ENCODE measurements at regions not wholly inside any gene's neighbourhood (a gene's known extent, or its start where the extent isn't known, plus 50 kb on each side); places are given as distances from the start of the nearest gene placed in this dataset.

DNA sequence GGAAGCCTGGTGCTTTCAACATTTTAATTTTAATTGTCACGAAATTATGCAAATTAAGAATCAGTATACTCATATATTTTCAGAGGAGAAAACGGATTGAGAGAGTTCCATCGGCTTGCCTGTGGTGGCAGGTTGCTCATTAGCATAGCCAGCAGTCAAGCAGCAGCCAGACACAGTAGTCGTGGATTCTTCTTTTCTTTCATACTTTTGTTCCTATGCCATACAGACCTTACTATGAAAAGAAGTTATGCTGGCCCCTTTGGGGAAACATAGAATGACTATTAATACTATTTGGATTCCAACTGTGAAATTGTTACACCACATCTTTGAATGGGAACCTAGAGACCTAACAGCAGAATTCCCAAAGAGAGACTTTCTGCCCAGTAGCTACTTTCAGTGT is 617.7 kb upstream of the CA10 start:
- H3K4me3 ChIP-seq (ENCODE audit: low read depth in 2 of 2, low read length in 1 of 2): no peak overlapping the region
- H3K4me1 ChIP-seq (ENCODE audit: control insufficient read depth in 1 of 2, insufficient read depth in 2 of 2, low read depth in 1 of 2, low read length in 1 of 2): no peaks in the 10 kb centered on the region
- H3F3A ChIP-seq (replicated peaks; ENCODE audit: insufficient read depth): no peaks in the 10 kb centered on the region
- ChIA-PET CTCF (interaction anchor here (0.8 to 0.9 kb wide), 2 partner anchors 12 to 17 kb away, joined by 3 to 7 read pairs; no protein-coding TSS in a partner anchor), POLR2A (no interaction called here)
- H3K9ac ChIP-seq: no peak overlapping the region
- H3K4me2 ChIP-seq: no peak overlapping the region
- no peaks in the 10 kb centered on the region for H4K20me1 ChIP-seq (ENCODE audit: insufficient read depth)
- 0 out of 2 replicates have a peak, but pooled peaks cover 2% of the 10 kb centered on the region for H3K9me2 ChIP-seq
- DNase-seq: no peak
- H3K27me3 ChIP-seq (ENCODE audit: insufficient read depth): no peaks in the 10 kb centered on the region
- peaks cover 4% of the 10 kb centered on the region; the same call in 1 of the 2 replicates for H3K9me3 ChIP-seq
- 14% methylated on average over 4 of the region's 4 CpGs for whole genome bisulfite sequencing (ENCODE audit: low lambda C conversion rate)
- H3K27ac ChIP-seq (ENCODE audit: low read depth in 2 of 2, low read length in 1 of 2): no peak overlapping the region
- no peak for TF ChIP-seq NFIC (IDR thresholded peaks at IDR 0.05; ENCODE audit: borderline replicate concordance)
- TF ChIP-seq EP300 (IDR thresholded peaks at IDR 0.05; ENCODE audit: borderline replicate concordance in 1 of 2, low read depth in 1 of 2, low read length in 1 of 2): no peak
- no peak for TF ChIP-seq CHD2 (IDR thresholded peaks at IDR 0.05; ENCODE audit: low read length, partially characterized antibody)
- TF ChIP-seq RFX5 (IDR thresholded peaks at IDR 0.05; ENCODE audit: low read length): no peak
- TF ChIP-seq GABPA (IDR thresholded peaks at IDR 0.05; ENCODE audit: low read depth): no peak
- TF ChIP-seq REST (IDR thresholded peaks at IDR 0.05; ENCODE audit: low read depth, low read length): no peak
- TF ChIP-seq SIN3A (IDR thresholded peaks at IDR 0.05; ENCODE audit: borderline replicate concordance, low read depth, low read length): no peak
- TF ChIP-seq MAX (IDR thresholded peaks at IDR 0.05; ENCODE audit: low read depth): no peak
- TF ChIP-seq, protein P1, sequence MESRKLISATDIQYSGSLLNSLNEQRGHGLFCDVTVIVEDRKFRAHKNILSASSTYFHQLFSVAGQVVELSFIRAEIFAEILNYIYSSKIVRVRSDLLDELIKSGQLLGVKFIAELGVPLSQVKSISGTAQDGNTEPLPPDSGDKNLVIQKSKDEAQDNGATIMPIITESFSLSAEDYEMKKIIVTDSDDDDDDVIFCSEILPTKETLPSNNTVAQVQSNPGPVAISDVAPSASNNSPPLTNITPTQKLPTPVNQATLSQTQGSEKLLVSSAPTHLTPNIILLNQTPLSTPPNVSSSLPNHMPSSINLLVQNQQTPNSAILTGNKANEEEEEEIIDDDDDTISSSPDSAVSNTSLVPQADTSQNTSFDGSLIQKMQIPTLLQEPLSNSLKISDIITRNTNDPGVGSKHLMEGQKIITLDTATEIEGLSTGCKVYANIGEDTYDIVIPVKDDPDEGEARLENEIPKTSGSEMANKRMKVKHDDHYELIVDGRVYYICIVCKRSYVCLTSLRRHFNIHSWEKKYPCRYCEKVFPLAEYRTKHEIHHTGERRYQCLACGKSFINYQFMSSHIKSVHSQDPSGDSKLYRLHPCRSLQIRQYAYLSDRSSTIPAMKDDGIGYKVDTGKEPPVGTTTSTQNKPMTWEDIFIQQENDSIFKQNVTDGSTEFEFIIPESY (IDR thresholded peaks at IDR 0.05; ENCODE audit: borderline replicate concordance, low read depth): no peak
- TF ChIP-seq, protein P2, sequence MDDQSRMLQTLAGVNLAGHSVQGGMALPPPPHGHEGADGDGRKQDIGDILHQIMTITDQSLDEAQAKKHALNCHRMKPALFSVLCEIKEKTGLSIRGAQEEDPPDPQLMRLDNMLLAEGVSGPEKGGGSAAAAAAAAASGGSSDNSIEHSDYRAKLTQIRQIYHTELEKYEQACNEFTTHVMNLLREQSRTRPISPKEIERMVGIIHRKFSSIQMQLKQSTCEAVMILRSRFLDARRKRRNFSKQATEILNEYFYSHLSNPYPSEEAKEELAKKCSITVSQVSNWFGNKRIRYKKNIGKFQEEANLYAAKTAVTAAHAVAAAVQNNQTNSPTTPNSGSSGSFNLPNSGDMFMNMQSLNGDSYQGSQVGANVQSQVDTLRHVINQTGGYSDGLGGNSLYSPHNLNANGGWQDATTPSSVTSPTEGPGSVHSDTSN (IDR thresholded peaks at IDR 0.05): no peak
- no peak for TF ChIP-seq RAD21 (IDR thresholded peaks at IDR 0.05; ENCODE audit: low read length)
- no peak for TF ChIP-seq JUND (IDR thresholded peaks at IDR 0.05)
- no peak overlapping the region for H2AFZ ChIP-seq (ENCODE audit: low read depth)
- no peaks in the 10 kb centered on the region for H3K36me3 ChIP-seq (replicated peaks in 1 of 2; ENCODE audit: control insufficient read depth in 1 of 2, insufficient read depth in 2 of 2, low read length in 1 of 2)
- H3K79me2 ChIP-seq (ENCODE audit: insufficient read depth): no peaks in the 10 kb centered on the region
